Neural progenitor cell (in vitro differentiated cells): ENCODE measurements at regions not wholly inside any gene's neighbourhood (a gene's known extent, or its start where the extent isn't known, plus 50 kb on each side); places are given as distances from the start of the nearest gene placed in this dataset.

ENCODE experiments used
- DNase-seq: peaks from one replicate; pipeline ENCODE4 v3.0.0-alpha.2; 2016; ENCODE audit warnings: low spot score
- H2AFZ ChIP-seq: fragments of 200-600 bp; sonication (generic); replicated peaks from 2 replicates; pipeline ENCODE4 v1.6.1; 2016; ENCODE audit warnings: antibody characterized with exemption
- H3F3A ChIP-seq: fragments of 200-600 bp; sonication (generic); 2 replicates; pipeline ENCODE4 v1.6.1; 2016; ENCODE audit warnings: antibody characterized with exemption, low read depth
- H3K27ac ChIP-seq: fragments of 200-600 bp; sonication (generic); 2 replicates; pipeline ENCODE4 v1.5.1; 2016; ENCODE audit warnings: mild to moderate bottlenecking
- H3K27me3 ChIP-seq: fragments of 200-600 bp; sonication (generic); 2 replicates; pipeline ENCODE4 v1.6.1; 2016; ENCODE audit warnings: mild to moderate bottlenecking, moderate library complexity
- H3K36me3 ChIP-seq: fragments of 200-600 bp; sonication (generic); 2 replicates; pipeline ENCODE4 v1.5.1; 2016
- H3K4me1 ChIP-seq: fragments of 200-600 bp; sonication (generic); 2 replicates; pipeline ENCODE4 v1.6.1; 2016; ENCODE audit warnings: mixed run types
- H3K4me2 ChIP-seq: fragments of 200-600 bp; sonication (generic); 2 replicates; pipeline ENCODE4 v1.6.1; 2016
- H3K4me3 ChIP-seq: fragments of 200-600 bp; sonication (generic); 2 replicates; pipeline ENCODE4 v1.5.1; 2016
- H3K79me2 ChIP-seq: fragments of 200-600 bp; sonication (generic); 2 replicates; pipeline ENCODE4 v1.6.1; 2016; ENCODE audit warnings: low read depth
- H3K9ac ChIP-seq: fragments of 200-600 bp; sonication (generic); 2 replicates; pipeline ENCODE4 v1.6.1; 2016
- H3K9me3 ChIP-seq: fragments of 200-600 bp; sonication (generic); 2 replicates; pipeline ENCODE4 v1.5.1; 2016; ENCODE audit warnings: low read depth
- H4K20me1 ChIP-seq: fragments of 200-600 bp; sonication (generic); 2 replicates; pipeline ENCODE4 v1.6.1; 2016; ENCODE audit warnings: low read depth
- H3K27ac Mint-ChIP-seq: 3 replicates; pipeline ENCODE4 v1.8.0; 2021; ENCODE audit warnings: mixed read lengths
- H3K27me3 Mint-ChIP-seq: 2 replicates; pipeline ENCODE4 v1.8.0; 2022; ENCODE audit warnings: low read depth, mild to moderate bottlenecking, inconsistent platforms, moderate library complexity, mixed read lengths; ENCODE audit not compliant: insufficient read depth
- H3K36me3 Mint-ChIP-seq: 3 replicates; pipeline ENCODE4 v1.8.0; 2021; ENCODE audit warnings: mixed read lengths
- H3K4me1 Mint-ChIP-seq: 3 replicates; pipeline ENCODE4 v1.8.0; 2021; ENCODE audit warnings: mixed read lengths
- H3K4me3 Mint-ChIP-seq: 3 replicates; pipeline ENCODE4 v1.8.0; 2021; ENCODE audit warnings: mild to moderate bottlenecking, moderate library complexity, mixed read lengths
- H3K9me3 Mint-ChIP-seq: 3 replicates; pipeline ENCODE4 v1.8.0; 2020; ENCODE audit warnings: mixed read lengths
- EZH2 ChIP-seq: fragments of 200-600 bp; sonication (generic); IDR thresholded peaks from 2 replicates; pipeline ENCODE4 v1.6.1; 2017; ENCODE audit warnings: antibody characterized with exemption, mild to moderate bottlenecking, moderate library complexity
- EZH2phosphoT487 ChIP-seq: fragments of 200-600 bp; sonication (generic); IDR thresholded peaks from 2 replicates; pipeline ENCODE4 v1.6.1; 2017; ENCODE audit warnings: antibody characterized with exemption
- TF ChIP-seq, protein P1 (sequence below): fragments of 200-600 bp; sonication (generic); IDR thresholded peaks from 2 replicates; pipeline ENCODE4 v1.5.1; 2017; ENCODE audit warnings: antibody characterized with exemption, mild to moderate bottlenecking

GRCh38 chr5:3330442-3330841 lies 265.2 kb upstream of the IRX1 start:
- Mint-ChIP-seq H3K9me3 (peaks cover 2% of the 10 kb centered on the region), H3K36me3 (no peaks in the 10 kb centered on the region), H3K27ac (no peak overlapping the region)

GRCh38 chr5:3329427-3329826 lies 266.2 kb upstream of the IRX1 start:
- H3K27me3 ChIP-seq, result no peaks in the 10 kb centered on the region
- no peak overlapping the region for H2AFZ ChIP-seq
- H3K4me3 ChIP-seq, result no peak overlapping the region
- TF ChIP-seq EZH2phosphoT487, result no peak
- no peak for TF ChIP-seq EZH2
- TF ChIP-seq, protein P1, sequence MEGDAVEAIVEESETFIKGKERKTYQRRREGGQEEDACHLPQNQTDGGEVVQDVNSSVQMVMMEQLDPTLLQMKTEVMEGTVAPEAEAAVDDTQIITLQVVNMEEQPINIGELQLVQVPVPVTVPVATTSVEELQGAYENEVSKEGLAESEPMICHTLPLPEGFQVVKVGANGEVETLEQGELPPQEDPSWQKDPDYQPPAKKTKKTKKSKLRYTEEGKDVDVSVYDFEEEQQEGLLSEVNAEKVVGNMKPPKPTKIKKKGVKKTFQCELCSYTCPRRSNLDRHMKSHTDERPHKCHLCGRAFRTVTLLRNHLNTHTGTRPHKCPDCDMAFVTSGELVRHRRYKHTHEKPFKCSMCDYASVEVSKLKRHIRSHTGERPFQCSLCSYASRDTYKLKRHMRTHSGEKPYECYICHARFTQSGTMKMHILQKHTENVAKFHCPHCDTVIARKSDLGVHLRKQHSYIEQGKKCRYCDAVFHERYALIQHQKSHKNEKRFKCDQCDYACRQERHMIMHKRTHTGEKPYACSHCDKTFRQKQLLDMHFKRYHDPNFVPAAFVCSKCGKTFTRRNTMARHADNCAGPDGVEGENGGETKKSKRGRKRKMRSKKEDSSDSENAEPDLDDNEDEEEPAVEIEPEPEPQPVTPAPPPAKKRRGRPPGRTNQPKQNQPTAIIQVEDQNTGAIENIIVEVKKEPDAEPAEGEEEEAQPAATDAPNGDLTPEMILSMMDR, result no peak
- no peaks in the 10 kb centered on the region for H3K79me2 ChIP-seq
- H3K4me1 ChIP-seq, result no peaks in the 10 kb centered on the region
- no peaks in the 10 kb centered on the region for H3K36me3 Mint-ChIP-seq
- H3K27me3 Mint-ChIP-seq, result peaks cover 9% of the 10 kb centered on the region
- H3K4me2 ChIP-seq, result no peak overlapping the region
- H3F3A ChIP-seq, result peaks cover 3% of the 10 kb centered on the region
- H3K27ac Mint-ChIP-seq, result no peak overlapping the region
- H4K20me1 ChIP-seq, result no peaks in the 10 kb centered on the region
- DNase-seq, result no peak
- H3K9me3 Mint-ChIP-seq, result peaks cover 2% of the 10 kb centered on the region
- H3K36me3 ChIP-seq, result no peaks in the 10 kb centered on the region
- H3K9ac ChIP-seq, result no peak overlapping the region
- no peak overlapping the region for H3K27ac ChIP-seq
- no peak overlapping the region for H3K4me3 Mint-ChIP-seq
- H3K4me1 Mint-ChIP-seq, result peaks cover 12% of the 10 kb centered on the region
- H3K9me3 ChIP-seq, result no peaks in the 10 kb centered on the region

More at GRCh38 chr5:3330442-3330841, 265.2 kb upstream of the IRX1 start:
- no peak for DNase-seq
- Mint-ChIP-seq H3K4me3 (no peak overlapping the region), H3K4me1 (peaks cover 7% of the 10 kb centered on the region), H3K27me3 (peaks cover 9% of the 10 kb centered on the region)
- Histone ChIP-seq H3K9ac (no peak overlapping the region), H3K36me3 (no peaks in the 10 kb centered on the region), H3F3A (no peaks in the 10 kb centered on the region), H3K4me1 (no peaks in the 10 kb centered on the region), H3K4me3 (no peak overlapping the region), H3K4me2 (no peak overlapping the region), H3K27ac (no peak overlapping the region), H3K79me2 (no peaks in the 10 kb centered on the region), H2AFZ (no peak overlapping the region), H4K20me1 (no peaks in the 10 kb centered on the region), H3K9me3 (no peaks in the 10 kb centered on the region), H3K27me3 (no peaks in the 10 kb centered on the region)
- TF ChIP-seq, protein P1, result no peak
- TF ChIP-seq EZH2, result no peak
- no peak for TF ChIP-seq EZH2phosphoT487

GRCh38 chr5:3326841-3327232 lies 268.8 kb upstream of the IRX1 start:
- H3K9me3 ChIP-seq, result no peaks in the 10 kb centered on the region

More at GRCh38 chr5:3326841-3327232, 268.8 kb upstream of the IRX1 start:
- H3K4me1 ChIP-seq, result no peaks in the 10 kb centered on the region
- no peaks in the 10 kb centered on the region for H3K79me2 ChIP-seq
- no peak overlapping the region for H3K4me2 ChIP-seq
- Mint-ChIP-seq H3K4me3 (no peak overlapping the region), H3K27me3 (peaks cover 9% of the 10 kb centered on the region), H3K27ac (no peak overlapping the region), H3K9me3 (peaks cover 2% of the 10 kb centered on the region), H3K4me1 (peaks cover 12% of the 10 kb centered on the region), H3K36me3 (no peaks in the 10 kb centered on the region)
- DNase-seq, result no peak
- H2AFZ ChIP-seq, result no peak overlapping the region
- no peaks in the 10 kb centered on the region for H3K36me3 ChIP-seq
- no peak overlapping the region for H3K27ac ChIP-seq
- no peak overlapping the region for H3K4me3 ChIP-seq
- no peaks in the 10 kb centered on the region for H3K27me3 ChIP-seq
- H3F3A ChIP-seq, result peaks cover 19% of the 10 kb centered on the region
- TF ChIP-seq EZH2phosphoT487 (no peak), EZH2 (no peak)
- TF ChIP-seq, protein P1, result no peak
- H3K9ac ChIP-seq, result no peak overlapping the region
- no peaks in the 10 kb centered on the region for H4K20me1 ChIP-seq
